K562 (cell line): ENCODE measurements at regions not wholly inside any gene's neighbourhood (a gene's known extent, or its start where the extent isn't known, plus 50 kb on each side); places are given as distances from the start of the nearest gene placed in this dataset.

Source experiments
- ATAC-seq: fragments of 200-7000 bp; cut with Tn5 transposase; 3 replicates; pipeline ENCODE4 v1.9.1; 2020; ENCODE audit warnings: moderate library complexity
- BruUV-seq: library from RNA; stranded (reverse); fragments of 400-500 nt; replicated peaks from 2 replicates; lab custom pipeline; 2021; lab: Mats Ljungman, UMichigan
- CTCF ChIA-PET: fragments of 300-600 bp; formaldehyde crosslinking; extraction: SDS; loops from one replicate; lab custom pipeline; 2021; ENCODE audit warnings: low intra/inter-chr PET ratio; lab: Yijun Ruan, JAX
- POLR2A ChIA-PET: fragments of 300-600, 350-650 bp; sonication (Branson Sonifier 250); formaldehyde crosslinking; extraction: SDS; loops from one replicate; lab custom pipeline; 2021; ENCODE audit warnings: antibody characterized with exemption, inconsistent platforms; lab: Yijun Ruan, JAX
- DNase-seq, 4 experiments: peaks; one replicate each; pipeline versions ENCODE4 v3.0.0 to v3.0.0-alpha.2; 2011 to 2018; ENCODE audit warnings: low spot score in 3 of 4, mixed read lengths in 3 of 4; ENCODE audit errors: extremely low read depth in 1 of 4
- FAIRE-seq: peaks from 2 replicates; lab custom pipeline; 2011; peaks lifted over from hg19 to GRCh38; lab: Jason Lieb, UNC
- H2AFZ ChIP-seq: 2 replicates; pipeline ENCODE4 v1.6.0; 2011; ENCODE audit warnings: low read depth, low read length, control low read depth, inconsistent platforms
- H3K27ac ChIP-seq: fragments of 200-600 bp; 3 replicates; pipeline ENCODE4 v1.8.0; 2011; ENCODE audit warnings: low read depth, mild to moderate bottlenecking, control low read depth, inconsistent platforms, low read length, moderate library complexity, mixed read lengths; ENCODE audit errors: extremely low read depth
- H3K27me3 ChIP-seq, 2 experiments: fragments of 300-600 bp in 1 of 2; 2 replicates in 1 of 2; 3 replicates in 1 of 2; pipeline versions ENCODE4 v1.6.0 to v1.8.0; 2011; ENCODE audit warnings: inconsistent platforms in 2 of 2, low read length in 2 of 2, mild to moderate bottlenecking in 1 of 2, mixed read lengths in 1 of 2, moderate library complexity in 1 of 2; ENCODE audit not compliant: control insufficient read depth in 2 of 2, insufficient read depth in 2 of 2
- H3K36me3 ChIP-seq: fragments of 300-600 bp; 3 replicates; pipeline ENCODE4 v1.8.0; 2011; ENCODE audit warnings: mild to moderate bottlenecking, low read length, inconsistent platforms; ENCODE audit not compliant: control insufficient read depth, insufficient read depth
- H3K4me1 ChIP-seq, 2 experiments: fragments of 200-600 bp in 1 of 2; replicated peaks in 1 of 2; 2 replicates in 1 of 2; 3 replicates in 1 of 2; pipeline versions ENCODE4 v1.5.1 to v1.8.0; 2011; ENCODE audit warnings: inconsistent platforms in 2 of 2, low read length in 2 of 2, mild to moderate bottlenecking in 1 of 2, mixed read lengths in 1 of 2, moderate library complexity in 1 of 2; ENCODE audit not compliant: control insufficient read depth in 2 of 2, insufficient read depth in 2 of 2
- H3K4me2 ChIP-seq: 2 replicates; pipeline ENCODE4 v1.6.1; 2011; ENCODE audit warnings: low read length, control low read depth, inconsistent platforms, mixed read lengths; ENCODE audit not compliant: insufficient read depth
- H3K4me3 ChIP-seq: fragments of 200-600 bp; sonication (generic), shearing (Covaris generic); 2 replicates; pipeline ENCODE4 v1.5.1; 2016; ENCODE audit warnings: control low read depth, inconsistent platforms
- H3K79me2 ChIP-seq: fragments of 200-600 bp; 3 replicates; pipeline ENCODE4 v1.8.0; 2011; ENCODE audit warnings: low read length, inconsistent platforms; ENCODE audit not compliant: control insufficient read depth, insufficient read depth
- H3K9ac ChIP-seq, 2 experiments: 2 replicates each; pipeline versions ENCODE4 v1.6.0 to v1.6.1; 2011; ENCODE audit warnings: low read depth in 2 of 2, low read length in 2 of 2, control low read depth in 1 of 2, inconsistent platforms in 1 of 2, mild to moderate bottlenecking in 1 of 2, mixed read lengths in 1 of 2; ENCODE audit not compliant: insufficient read depth in 1 of 2
- H3K9me1 ChIP-seq: one replicate; pipeline ENCODE4 v1.6.0; 2011; ENCODE audit warnings: inconsistent platforms, mild to moderate bottlenecking, low read length, moderate library complexity; ENCODE audit not compliant: control insufficient read depth, insufficient read depth
- H3K9me3 ChIP-seq: replicated peaks from 2 replicates; pipeline ENCODE4 v1.5.1; 2011; ENCODE audit warnings: low read depth, low read length, inconsistent platforms; ENCODE audit not compliant: control insufficient read depth, insufficient read depth
- H4K20me1 ChIP-seq: replicated peaks from 2 replicates; pipeline ENCODE4 v1.6.1; 2011; ENCODE audit warnings: low read length, inconsistent platforms, mixed read lengths; ENCODE audit not compliant: control insufficient read depth, insufficient read depth
- CEBPZ ChIP-seq: fragments of 150-350 bp; IDR thresholded peaks from 2 replicates; pipeline ENCODE4 v1.6.1; 2014; ENCODE audit warnings: low read depth, mild to moderate bottlenecking, low read length, borderline replicate concordance
- CREB3L1 ChIP-seq: fragments of 450-650 bp; IDR thresholded peaks from 2 replicates; pipeline ENCODE4 v1.6.1; 2014; ENCODE audit warnings: low read depth, mild to moderate bottlenecking, moderate library complexity, borderline replicate concordance
- RAD51 ChIP-seq: fragments of 450-650 bp; IDR thresholded peaks from 2 replicates; pipeline ENCODE4 v1.7.1; 2016; ENCODE audit warnings: low read depth, mild to moderate bottlenecking, borderline replicate concordance
- STAT5B ChIP-seq: fragments of 250-450 bp; sonication (Bioruptor Pico); IDR thresholded peaks from 2 replicates; pipeline ENCODE4 v1.8.0; 2021; ENCODE audit warnings: mild to moderate bottlenecking, inconsistent platforms
- ZBED1 ChIP-seq: IDR thresholded peaks from 2 replicates; pipeline ENCODE4 v1.6.1; 2014
- ZNF232 ChIP-seq: sonication (generic); formaldehyde crosslinking; IDR thresholded peaks from 2 replicates; pipeline ENCODE4 v1.8.0; 2022; ENCODE audit warnings: mild to moderate bottlenecking, missing genetic modification reagents
- ZNF280B ChIP-seq: fragments of 250-450 bp; sonication (Bioruptor Pico); IDR thresholded peaks from 2 replicates; pipeline ENCODE4 v1.5.1; 2021; ENCODE audit warnings: mild to moderate bottlenecking
- whole genome bisulfite sequencing: fragments of 100-300 bp; shearing (Covaris generic); methylation state at CpG from one replicate; pipeline ENCODE4 v1.1.6; 2016; ENCODE audit warnings: low coverage, mixed read lengths; ENCODE audit not compliant: insufficient coverage; ENCODE audit errors: missing lambda C conversion rate; 5-methylcytosine and 5-hydroxymethylcytosine counted together
- in situ Hi-C: fragments of 300-500 bp; cut with MboI; formaldehyde crosslinking; loops from 4 replicates; pipeline ENCODE4 v1.15.0; 2018; ENCODE audit warnings: inconsistent platforms, mixed read lengths
- intact Hi-C: fragments of 100-400 bp; cut with micrococcal nuclease; formaldehyde crosslinking; loops from 2 replicates; pipeline ENCODE4 v1.14.2; 2022
- TF ChIP-seq, protein P1 (sequence below): IDR thresholded peaks from 2 replicates; pipeline ENCODE4 v1.6.1; 2011; ENCODE audit warnings: borderline replicate concordance, low read depth, mild to moderate bottlenecking, moderate library complexity, low read length; ENCODE audit not compliant: insufficient read depth, poor library complexity, severe bottlenecking
- TF ChIP-seq, protein P2 (sequence below): sonication (generic); formaldehyde crosslinking; IDR thresholded peaks from 2 replicates; pipeline ENCODE4 v1.8.1; 2023; ENCODE audit warnings: mild to moderate bottlenecking, missing genetic modification reagents, moderate library complexity
- TF ChIP-seq, protein P3 (sequence below): fragments of 450-650 bp; conservative IDR thresholded peaks from 2 replicates; pipeline ENCODE4 v1.6.1; 2016; ENCODE audit warnings: missing genetic modification characterization, low read depth, mild to moderate bottlenecking, missing compliant biosample characterization, moderate library complexity

DNA sequence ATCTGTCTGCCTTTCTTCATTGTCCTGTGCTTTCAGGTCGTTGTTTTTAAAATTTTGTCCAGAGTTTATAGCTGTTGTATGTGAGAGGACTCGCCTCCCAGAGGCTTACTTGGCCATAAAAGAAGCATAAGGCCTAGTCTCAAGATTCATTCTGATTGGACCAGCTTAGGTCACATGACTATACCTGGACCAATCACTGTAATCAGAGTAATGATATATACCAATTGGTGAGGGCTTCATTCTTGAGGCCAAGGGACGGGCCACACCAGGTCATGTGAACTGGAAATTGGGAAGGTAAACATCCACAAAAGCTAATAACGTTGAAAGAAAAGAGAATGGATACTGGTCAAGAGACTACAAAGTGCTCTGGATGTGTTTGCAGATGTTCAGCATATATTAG is 141.4 kb upstream of the SULF2 start:
- Histone ChIP-seq H3K79me2 (no peaks in the 10 kb centered on the region), H3K27me3 (no peaks in the 10 kb centered on the region), H3K36me3 (no peaks in the 10 kb centered on the region), H4K20me1 (no peaks in the 10 kb centered on the region), H3K4me1 (no peaks in the 10 kb centered on the region), H3K4me3 (no peak overlapping the region), H3K4me2 (no peak overlapping the region), H2AFZ (no peak overlapping the region), H3K9ac (no peak overlapping the region), H3K27ac (no peak overlapping the region), H3K9me1 (no peaks in the 10 kb centered on the region), H3K9me3 (no peaks in the 10 kb centered on the region)
- ATAC-seq (no peak), DNase-seq (peak in 3 of 4 experiments; percentile 25 to 45 (median 43)), FAIRE-seq (no peak)
- in situ Hi-C loops (no loop called here), intact Hi-C loops (no loop called here)
- BruUV-seq: no TSS peak
- WGBS: 0% methylated on average over 4 of the region's 4 CpGs
- ChIA-PET CTCF (no interaction called here), POLR2A (interaction anchor here (0.8 kb wide), 1 partner anchor 198 kb away, joined by 3 read pairs; no protein-coding TSS in a partner anchor)
- TF ChIP-seq RAD51 (peak; percentile 24; the same call in 1 of the 2 replicates), CREB3L1 (no peak), CEBPZ (no peak), ZNF280B (CRISPR knock-in tag) (no peak), STAT5B (CRISPR knock-in tag) (no peak), ZBED1 (no peak), ZNF232 (CRISPR knock-in tag) (no peak)
- TF ChIP-seq, protein P1, sequence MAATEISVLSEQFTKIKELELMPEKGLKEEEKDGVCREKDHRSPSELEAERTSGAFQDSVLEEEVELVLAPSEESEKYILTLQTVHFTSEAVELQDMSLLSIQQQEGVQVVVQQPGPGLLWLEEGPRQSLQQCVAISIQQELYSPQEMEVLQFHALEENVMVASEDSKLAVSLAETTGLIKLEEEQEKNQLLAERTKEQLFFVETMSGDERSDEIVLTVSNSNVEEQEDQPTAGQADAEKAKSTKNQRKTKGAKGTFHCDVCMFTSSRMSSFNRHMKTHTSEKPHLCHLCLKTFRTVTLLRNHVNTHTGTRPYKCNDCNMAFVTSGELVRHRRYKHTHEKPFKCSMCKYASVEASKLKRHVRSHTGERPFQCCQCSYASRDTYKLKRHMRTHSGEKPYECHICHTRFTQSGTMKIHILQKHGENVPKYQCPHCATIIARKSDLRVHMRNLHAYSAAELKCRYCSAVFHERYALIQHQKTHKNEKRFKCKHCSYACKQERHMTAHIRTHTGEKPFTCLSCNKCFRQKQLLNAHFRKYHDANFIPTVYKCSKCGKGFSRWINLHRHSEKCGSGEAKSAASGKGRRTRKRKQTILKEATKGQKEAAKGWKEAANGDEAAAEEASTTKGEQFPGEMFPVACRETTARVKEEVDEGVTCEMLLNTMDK: no peak
- TF ChIP-seq, protein P2, sequence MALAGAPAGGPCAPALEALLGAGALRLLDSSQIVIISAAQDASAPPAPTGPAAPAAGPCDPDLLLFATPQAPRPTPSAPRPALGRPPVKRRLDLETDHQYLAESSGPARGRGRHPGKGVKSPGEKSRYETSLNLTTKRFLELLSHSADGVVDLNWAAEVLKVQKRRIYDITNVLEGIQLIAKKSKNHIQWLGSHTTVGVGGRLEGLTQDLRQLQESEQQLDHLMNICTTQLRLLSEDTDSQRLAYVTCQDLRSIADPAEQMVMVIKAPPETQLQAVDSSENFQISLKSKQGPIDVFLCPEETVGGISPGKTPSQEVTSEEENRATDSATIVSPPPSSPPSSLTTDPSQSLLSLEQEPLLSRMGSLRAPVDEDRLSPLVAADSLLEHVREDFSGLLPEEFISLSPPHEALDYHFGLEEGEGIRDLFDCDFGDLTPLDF (CRISPR knock-in tag): no peak
- TF ChIP-seq, protein P3, sequence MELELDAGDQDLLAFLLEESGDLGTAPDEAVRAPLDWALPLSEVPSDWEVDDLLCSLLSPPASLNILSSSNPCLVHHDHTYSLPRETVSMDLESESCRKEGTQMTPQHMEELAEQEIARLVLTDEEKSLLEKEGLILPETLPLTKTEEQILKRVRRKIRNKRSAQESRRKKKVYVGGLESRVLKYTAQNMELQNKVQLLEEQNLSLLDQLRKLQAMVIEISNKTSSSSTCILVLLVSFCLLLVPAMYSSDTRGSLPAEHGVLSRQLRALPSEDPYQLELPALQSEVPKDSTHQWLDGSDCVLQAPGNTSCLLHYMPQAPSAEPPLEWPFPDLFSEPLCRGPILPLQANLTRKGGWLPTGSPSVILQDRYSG (tag): no peak
